ENCODE measurements at regions not wholly inside any gene's neighbourhood (a gene's known extent, or its start where the extent isn't known, plus 50 kb on each side); places are given as distances from the start of the nearest gene placed in this dataset.

- 45 to 80% methylated on average over 1 of the region's 1 CpG for WGBS, 2 experiments (ENCODE audit: insufficient coverage in 1 of 2, insufficient read length in 1 of 2)
- Mint-ChIP-seq H3K27me3 (ENCODE audit: insufficient read depth) (no peaks in the 10 kb centered on the region), H3K27ac (peak overlapping the region; percentile 18), H3K4me1 (peaks cover 14% of the 10 kb centered on the region), H3K36me3 (ENCODE audit: low read depth) (no peaks in the 10 kb centered on the region), H3K4me3 (no peak overlapping the region), H3K9me3 (no peaks in the 10 kb centered on the region)
- Histone ChIP-seq H3K4me1 (ENCODE audit: control insufficient read depth, insufficient read depth, low read length) (no peaks in the 10 kb centered on the region), H3K9me3 (ENCODE audit: control insufficient read depth, low read length) (peaks cover 21% of the 10 kb centered on the region), H3K27me3 (ENCODE audit: control insufficient read depth, insufficient read depth, low read length, poor library complexity, severe bottlenecking) (no peaks in the 10 kb centered on the region), H3K36me3 (ENCODE audit: control insufficient read depth, insufficient read depth, low read length) (no peaks in the 10 kb centered on the region), H3K27ac (ENCODE audit: low read depth, low read length) (no peak overlapping the region), H3K9ac (ENCODE audit: extremely low read depth, low read length, poor library complexity, severe bottlenecking) (no peak overlapping the region), H3K4me3 (ENCODE audit: low read length) (no peak overlapping the region)
- TF ChIP-seq, protein P1, sequence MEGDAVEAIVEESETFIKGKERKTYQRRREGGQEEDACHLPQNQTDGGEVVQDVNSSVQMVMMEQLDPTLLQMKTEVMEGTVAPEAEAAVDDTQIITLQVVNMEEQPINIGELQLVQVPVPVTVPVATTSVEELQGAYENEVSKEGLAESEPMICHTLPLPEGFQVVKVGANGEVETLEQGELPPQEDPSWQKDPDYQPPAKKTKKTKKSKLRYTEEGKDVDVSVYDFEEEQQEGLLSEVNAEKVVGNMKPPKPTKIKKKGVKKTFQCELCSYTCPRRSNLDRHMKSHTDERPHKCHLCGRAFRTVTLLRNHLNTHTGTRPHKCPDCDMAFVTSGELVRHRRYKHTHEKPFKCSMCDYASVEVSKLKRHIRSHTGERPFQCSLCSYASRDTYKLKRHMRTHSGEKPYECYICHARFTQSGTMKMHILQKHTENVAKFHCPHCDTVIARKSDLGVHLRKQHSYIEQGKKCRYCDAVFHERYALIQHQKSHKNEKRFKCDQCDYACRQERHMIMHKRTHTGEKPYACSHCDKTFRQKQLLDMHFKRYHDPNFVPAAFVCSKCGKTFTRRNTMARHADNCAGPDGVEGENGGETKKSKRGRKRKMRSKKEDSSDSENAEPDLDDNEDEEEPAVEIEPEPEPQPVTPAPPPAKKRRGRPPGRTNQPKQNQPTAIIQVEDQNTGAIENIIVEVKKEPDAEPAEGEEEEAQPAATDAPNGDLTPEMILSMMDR (conservative IDR thresholded peaks at IDR 0.05), result no peak
- no peak for DNase-seq
Observed at GRCh38 chr9:103991698-103992097, 102.4 kb upstream of the SMC2 start.

DNA sequence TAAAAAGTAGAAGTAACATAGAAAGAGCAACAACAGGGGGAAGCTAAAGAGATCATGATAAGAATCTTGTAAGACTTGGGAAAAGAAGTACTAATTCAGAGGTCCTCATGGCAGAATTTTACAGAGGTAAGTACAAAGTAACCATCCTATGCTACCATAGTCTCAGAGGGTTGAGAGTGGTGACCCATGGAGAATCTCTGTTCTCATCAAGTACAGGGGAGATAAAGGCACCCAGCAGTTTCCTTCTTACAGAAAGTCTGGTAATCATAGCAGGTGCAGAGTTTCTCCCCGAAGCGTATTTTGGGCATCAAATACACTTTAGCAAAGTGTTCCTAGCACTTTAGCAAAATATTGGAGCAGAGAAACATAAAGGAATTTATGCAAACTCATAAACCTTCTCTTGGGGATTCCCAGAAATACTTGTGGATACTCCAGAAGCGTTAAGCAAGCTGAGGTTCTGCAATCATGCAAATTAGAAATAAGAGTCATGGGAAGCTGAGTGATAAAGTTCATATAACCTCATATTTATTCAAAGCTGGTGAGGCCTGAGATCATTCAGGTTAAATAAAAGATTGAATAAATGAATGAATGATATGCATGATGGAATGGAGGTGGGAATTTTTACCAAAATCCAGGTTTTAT lies 101.0 kb upstream of the SMC2 start:
- H3K27ac Mint-ChIP-seq, result no peak overlapping the region
- no peaks in the 10 kb centered on the region for H3K36me3 ChIP-seq (ENCODE audit: control insufficient read depth, insufficient read depth, low read length)
- no peaks in the 10 kb centered on the region for H3K9me3 Mint-ChIP-seq
- 55 to 87% methylated on average over 2 to 3 of the region's 3 CpGs for WGBS, 2 experiments (ENCODE audit: insufficient coverage in 1 of 2, insufficient read length in 1 of 2)
- DNase-seq, result no peak
- H3K9me3 ChIP-seq (ENCODE audit: control insufficient read depth, low read length), result peaks cover 22% of the 10 kb centered on the region
- H3K27me3 ChIP-seq (ENCODE audit: control insufficient read depth, insufficient read depth, low read length, poor library complexity, severe bottlenecking), result no peaks in the 10 kb centered on the region
- no peak overlapping the region for H3K4me3 ChIP-seq (ENCODE audit: low read length)
- H3K9ac ChIP-seq (ENCODE audit: extremely low read depth, low read length, poor library complexity, severe bottlenecking), result no peak overlapping the region
- H3K27me3 Mint-ChIP-seq (ENCODE audit: insufficient read depth), result no peaks in the 10 kb centered on the region
- H3K4me1 ChIP-seq (ENCODE audit: control insufficient read depth, insufficient read depth, low read length), result no peaks in the 10 kb centered on the region
- H3K4me1 Mint-ChIP-seq, result peaks cover 14% of the 10 kb centered on the region
- H3K4me3 Mint-ChIP-seq, result no peak overlapping the region
- TF ChIP-seq, protein P1 (conservative IDR thresholded peaks at IDR 0.05), result no peak
- no peaks in the 10 kb centered on the region for H3K36me3 Mint-ChIP-seq (ENCODE audit: low read depth)
- no peak overlapping the region for H3K27ac ChIP-seq (ENCODE audit: low read depth, low read length)

DNA sequence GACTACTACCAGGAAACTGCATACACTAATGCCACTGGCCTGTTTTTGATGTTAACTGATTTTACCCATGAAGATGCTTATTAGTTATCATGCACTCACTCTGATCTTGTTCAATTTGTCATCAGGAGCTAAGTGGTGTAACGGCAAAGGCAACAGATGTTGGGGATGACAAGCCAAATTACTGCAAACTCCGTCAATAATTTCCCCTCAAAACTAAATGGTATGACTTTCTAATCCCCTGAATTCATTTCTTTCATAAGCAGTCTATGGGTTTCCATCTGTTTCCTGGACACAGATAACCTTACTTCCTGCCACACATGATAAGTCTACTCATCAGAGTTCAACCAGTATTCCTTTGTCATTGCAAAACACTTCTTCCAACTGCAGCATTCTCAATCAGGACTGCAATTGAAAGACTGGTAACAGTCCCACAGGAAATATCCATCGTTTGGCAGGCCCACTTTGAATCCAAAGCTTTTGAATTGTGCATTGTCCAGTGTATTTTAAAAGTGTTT lies 96.2 kb upstream of the SMC2 start:
- H3K36me3 ChIP-seq (ENCODE audit: control insufficient read depth, insufficient read depth, low read length), result no peaks in the 10 kb centered on the region
- no peak overlapping the region for H3K9ac ChIP-seq (ENCODE audit: extremely low read depth, low read length, poor library complexity, severe bottlenecking)
- no peaks in the 10 kb centered on the region for H3K4me1 ChIP-seq (ENCODE audit: control insufficient read depth, insufficient read depth, low read length)
- Mint-ChIP-seq H3K27ac (no peak overlapping the region), H3K9me3 (no peaks in the 10 kb centered on the region), H3K4me1 (no peaks in the 10 kb centered on the region), H3K27me3 (ENCODE audit: insufficient read depth) (no peaks in the 10 kb centered on the region), H3K36me3 (ENCODE audit: low read depth) (no peaks in the 10 kb centered on the region), H3K4me3 (no peak overlapping the region)
- H3K4me3 ChIP-seq (ENCODE audit: low read length), result no peak overlapping the region
- whole genome bisulfite sequencing, 2 experiments (ENCODE audit: insufficient coverage in 1 of 2, insufficient read length in 1 of 2), result 66 to 89% methylated on average over 2 to 3 of the region's 3 CpGs
- peaks cover 21% of the 10 kb centered on the region for H3K9me3 ChIP-seq (ENCODE audit: control insufficient read depth, low read length)
- H3K27ac ChIP-seq (ENCODE audit: low read depth, low read length), result no peak overlapping the region
- DNase-seq, result no peak
- TF ChIP-seq, protein P1 (conservative IDR thresholded peaks at IDR 0.05), result no peak
- no peaks in the 10 kb centered on the region for H3K27me3 ChIP-seq (ENCODE audit: control insufficient read depth, insufficient read depth, low read length, poor library complexity, severe bottlenecking)

Measured in endodermal cell (in vitro differentiated cells).